Heart left ventricle (tissue), 16 donors: ENCODE measurements at regions not wholly inside any gene's neighbourhood (a gene's known extent, or its start where the extent isn't known, plus 50 kb on each side); places are given as distances from the start of the nearest gene placed in this dataset.

Source experiments
- ATAC-seq, 4 donors: fragments of 200-7000 bp; cut with Tn5 transposase; one replicate each; pipeline ENCODE4 v1.9.1; 2020 to 2022; ENCODE audit warnings: moderate library complexity in 4 of 4, mild to moderate bottlenecking in 3 of 4, moderate number of reproducible peaks in 1 of 4
- DNase-seq, 5 donors: peaks; one replicate each; pipeline ENCODE4 v3.0.0-alpha.2; 2020
- H3K27ac ChIP-seq, 12 donors: fragments of 200-600 bp; sonication (generic) in 4 of 12; one replicate each; pipeline versions ENCODE4 v1.5.0 to v1.8.0; 2016 to 2022; ENCODE audit warnings: mild to moderate bottlenecking in 2 of 12
- H3K27me3 ChIP-seq, 9 donors: fragments of 200-600 bp; sonication (generic) in 2 of 9; one replicate each; pipeline versions ENCODE4 v1.5.1 to v1.8.0; 2016 to 2022; ENCODE audit warnings: mild to moderate bottlenecking in 3 of 9
- H3K36me3 ChIP-seq, 9 donors: fragments of 200-600 bp; sonication (generic) in 2 of 9; one replicate each; pipeline versions ENCODE4 v1.5.0 to v1.8.0; 2018 to 2022; ENCODE audit warnings: mild to moderate bottlenecking in 2 of 9
- H3K4me1 ChIP-seq, 12 donors: fragments of 200-600 bp; sonication (generic) in 4 of 12; one replicate each; pipeline versions ENCODE4 v1.5.0 to v1.8.0; 2016 to 2022; ENCODE audit warnings: mild to moderate bottlenecking in 3 of 12
- H3K4me3 ChIP-seq, 12 donors: fragments of 200-600 bp; sonication (generic) in 4 of 12; one replicate each; pipeline versions ENCODE4 v1.5.0 to v1.8.0; 2017 to 2022; ENCODE audit warnings: mild to moderate bottlenecking in 9 of 12, moderate library complexity in 4 of 12
- H3K9me3 ChIP-seq, 12 donors: fragments of 200-600 bp; sonication (generic) in 4 of 12; one replicate each; pipeline versions ENCODE4 v1.5.0 to v1.8.0; 2016 to 2022; ENCODE audit warnings: mild to moderate bottlenecking in 1 of 12
- POLR2A ChIP-seq, 2 donors: fragments of 450-650 bp; IDR thresholded peaks; one replicate each; pipeline ENCODE4 v1.6.1; 2017; ENCODE audit warnings: antibody characterized with exemption in 2 of 2, mild to moderate bottlenecking in 2 of 2, moderate library complexity in 2 of 2
- WGBS, 4 donors: extraction: QIAGEN DNeasy Blood & Tissue Kit in 2 of 4; methylation state at CpG; one replicate each; pipeline versions ENCODE4 v1.1.5 to v1.1.7; 2013 to 2018; 5-methylcytosine and 5-hydroxymethylcytosine counted together
- intact Hi-C, 10 donors: fragments of 100-400 bp; cut with DNase I; formaldehyde crosslinking; loops; one replicate each; pipeline versions ENCODE4 v1.11.1 to v1.14.2; 2022
- TF ChIP-seq, protein P1 (sequence below), 12 donors: fragments of 200-600 bp; sonication (generic) in 4 of 12; IDR thresholded peaks; one replicate each; pipeline versions ENCODE4 v1.5.0 to v1.8.0; 2018 to 2022; ENCODE audit warnings: antibody characterized with exemption in 12 of 12, mild to moderate bottlenecking in 5 of 12
- donor health status: ischemic (EF 13 %, LVEDD 7.1; RV severe dilation, severe dysfunction).
- donor health status: healthy with polysubstance abuse.
- donor health status: DM: no; HTN: yes; CAD: no.
- donor health status: DM: no; HTN: no; CAD: no.
- donor health status: ischemic (EF 25% LVEDD 6.9; RV normal size, moderate dysfunction).
- donor health status: ischemic (EF 25% LVEDD 5.7; RV mildly dilated, moderate dysfunction).
- donor health status: healthy.
- donor health status: DM: yes; HTN: yes; CAD: no.
- donor health status: ischemic (EF 35%, LVEDD 5.7; RV mildly dilated, moderate dysfunction).
- donor health status: nonischemic (EF 11% LVEDD 7.7; RV severe dilation, severe dysfunction).
- donor health status: DM: yes; HTN: yes; CAD: no.
- donor health status: PGD.
- donor health status: ischemic (EF 29% LVEDD 5.4; RV normal size, mild dysfunction).
- donor health status: nonischemic (EF 23%, LVEDD 6.1; RV moderate dilation, normal function).

DNA sequence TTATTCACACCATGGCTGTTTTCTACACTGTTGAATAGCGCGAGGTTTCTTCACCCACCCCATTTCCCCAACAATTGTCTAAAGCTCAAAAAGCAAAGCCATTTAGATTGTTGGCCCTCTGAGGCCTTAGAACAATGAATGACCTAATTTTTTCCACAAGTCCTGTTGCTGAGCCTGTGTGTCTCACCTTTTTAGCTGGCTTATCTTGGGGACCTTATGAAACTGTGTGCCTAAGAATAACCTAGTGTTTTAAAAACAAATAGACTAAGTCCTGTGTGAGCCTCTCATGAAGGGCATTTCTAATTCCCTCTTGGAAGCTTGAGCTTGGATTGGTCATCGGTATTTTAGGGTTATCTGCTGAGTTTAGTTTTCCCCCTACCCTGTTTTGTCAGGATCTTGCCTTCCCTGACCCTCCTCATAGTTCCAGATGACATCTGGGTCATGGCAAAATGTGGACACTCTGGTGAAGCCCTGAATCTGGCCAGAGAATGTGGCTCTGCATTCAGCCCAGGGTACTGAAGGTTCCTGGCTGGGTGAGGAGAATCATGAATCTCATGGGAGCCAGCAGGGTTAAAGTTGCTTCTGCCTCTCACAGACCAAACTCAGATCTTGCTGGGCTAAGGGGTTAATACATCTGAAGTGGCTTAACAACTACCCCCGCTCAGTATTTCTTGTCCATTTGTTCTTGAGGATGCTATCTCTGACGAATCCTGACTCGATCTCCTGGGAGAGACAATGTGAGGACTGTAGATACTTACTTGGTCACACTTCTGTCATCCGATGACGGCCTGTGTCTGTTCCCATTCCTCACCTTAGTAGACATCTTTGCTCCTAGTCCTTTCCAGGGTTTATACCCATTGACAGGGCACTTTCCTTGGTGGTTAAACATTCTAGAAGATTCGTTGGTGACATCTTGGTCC lies 104.2 kb upstream of the MAP4K3 start:
- intact Hi-C loops, result no loop called here
- peak; percentile 91 to 96 (median 94) for ATAC-seq
- 66 to 74% (median 68%) methylated on average over 9 of the region's 9 CpGs for WGBS, 4 donors
- TF ChIP-seq, protein P1, sequence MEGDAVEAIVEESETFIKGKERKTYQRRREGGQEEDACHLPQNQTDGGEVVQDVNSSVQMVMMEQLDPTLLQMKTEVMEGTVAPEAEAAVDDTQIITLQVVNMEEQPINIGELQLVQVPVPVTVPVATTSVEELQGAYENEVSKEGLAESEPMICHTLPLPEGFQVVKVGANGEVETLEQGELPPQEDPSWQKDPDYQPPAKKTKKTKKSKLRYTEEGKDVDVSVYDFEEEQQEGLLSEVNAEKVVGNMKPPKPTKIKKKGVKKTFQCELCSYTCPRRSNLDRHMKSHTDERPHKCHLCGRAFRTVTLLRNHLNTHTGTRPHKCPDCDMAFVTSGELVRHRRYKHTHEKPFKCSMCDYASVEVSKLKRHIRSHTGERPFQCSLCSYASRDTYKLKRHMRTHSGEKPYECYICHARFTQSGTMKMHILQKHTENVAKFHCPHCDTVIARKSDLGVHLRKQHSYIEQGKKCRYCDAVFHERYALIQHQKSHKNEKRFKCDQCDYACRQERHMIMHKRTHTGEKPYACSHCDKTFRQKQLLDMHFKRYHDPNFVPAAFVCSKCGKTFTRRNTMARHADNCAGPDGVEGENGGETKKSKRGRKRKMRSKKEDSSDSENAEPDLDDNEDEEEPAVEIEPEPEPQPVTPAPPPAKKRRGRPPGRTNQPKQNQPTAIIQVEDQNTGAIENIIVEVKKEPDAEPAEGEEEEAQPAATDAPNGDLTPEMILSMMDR (IDR thresholded peaks at IDR 0.05), result no peak
- no peak for TF ChIP-seq POLR2A (IDR thresholded peaks at IDR 0.05)
- no peaks in the 10 kb centered on the region for H3K27me3 ChIP-seq
- peak in 1 of 5 donors; percentile 19 for DNase-seq
- H3K4me1 ChIP-seq, result peaks cover 0 to 33% (median 17%) of the 10 kb centered on the region in 12 donors
- H3K4me3 ChIP-seq, result no peak overlapping the region
- H3K36me3 ChIP-seq, result no peaks in the 10 kb centered on the region
- no peaks in the 10 kb centered on the region for H3K9me3 ChIP-seq
- peak overlapping the region; percentile 62 to 88 (median 81) for H3K27ac ChIP-seq

DNA sequence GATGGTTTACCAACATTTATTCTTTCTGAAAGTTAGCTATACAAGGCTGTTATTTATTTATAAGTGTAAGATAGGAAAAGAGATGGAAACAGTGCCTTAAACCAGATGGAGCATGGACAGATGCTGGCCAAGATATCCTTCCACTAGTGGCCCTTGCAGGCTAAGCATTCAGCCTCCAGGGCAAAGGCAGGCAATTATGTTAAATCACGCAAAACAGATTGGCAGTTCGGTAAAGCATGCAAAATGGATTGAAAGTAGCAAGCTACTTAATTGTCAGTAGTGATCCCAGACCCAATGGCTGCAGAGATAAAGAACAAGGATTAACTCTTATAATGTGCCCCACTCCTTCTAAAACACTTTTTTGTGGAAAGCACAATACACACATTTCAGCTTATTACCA lies 105.4 kb upstream of the MAP4K3 start:
- intact Hi-C loops, result no loop called here
- WGBS, 4 donors, result 94 to 98% (median 96%) methylated on average over 2 of the region's 2 CpGs
- Histone ChIP-seq H3K27ac (no peak overlapping the region), H3K4me3 (no peak overlapping the region), H3K27me3 (no peaks in the 10 kb centered on the region), H3K9me3 (peaks cover 0 to under 1% (median 0%) of the 10 kb centered on the region in 12 donors), H3K4me1 (peaks cover 0 to 33% (median 17%) of the 10 kb centered on the region in 12 donors), H3K36me3 (no peaks in the 10 kb centered on the region)
- ATAC-seq, result no peak
- DNase-seq, result no peak
- no peak for TF ChIP-seq POLR2A (IDR thresholded peaks at IDR 0.05)
- TF ChIP-seq, protein P1 (IDR thresholded peaks at IDR 0.05), result no peak

DNA sequence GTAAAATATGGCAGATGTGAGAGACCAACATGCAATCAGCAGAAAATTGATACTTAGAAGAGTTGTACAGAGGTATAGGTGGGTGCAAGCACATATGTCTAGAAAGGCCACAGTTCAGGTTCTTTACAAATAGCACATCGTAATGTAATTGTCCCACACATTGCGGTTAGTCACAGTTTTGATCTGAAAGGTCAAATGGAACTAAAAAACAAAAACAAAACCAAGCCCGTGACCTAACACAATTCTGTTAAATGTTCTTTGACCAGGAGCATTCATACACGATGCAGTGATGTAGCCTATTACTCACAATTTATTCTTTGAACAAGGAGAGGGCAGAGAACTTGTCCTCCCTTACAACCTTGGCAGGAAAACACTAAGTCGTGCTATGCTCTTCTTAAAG lies 108.9 kb upstream of the MAP4K3 start:
- WGBS, 4 donors, result 74 to 81% (median 77%) methylated on average over 5 of the region's 5 CpGs

DNA sequence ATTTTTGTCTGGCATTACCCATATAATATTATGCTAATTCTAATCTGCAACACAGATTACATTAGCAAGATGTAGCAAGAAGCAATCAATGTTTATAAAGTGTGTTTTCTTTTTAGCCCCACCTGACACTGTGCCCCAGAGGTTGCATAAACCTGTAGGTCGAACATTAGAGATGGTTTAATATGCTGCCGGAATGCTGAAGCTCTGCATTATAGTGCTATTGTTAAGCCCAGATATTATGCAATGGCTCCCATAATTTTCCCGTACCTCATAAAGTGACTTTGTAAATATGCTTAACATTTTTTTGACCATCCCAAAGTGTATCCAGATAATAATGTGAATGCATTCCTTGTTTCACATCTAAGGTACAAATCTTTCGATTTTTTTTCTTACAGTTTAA lies 109.3 kb upstream of the MAP4K3 start:
- no peak for ATAC-seq
- Histone ChIP-seq H3K4me3 (no peak overlapping the region), H3K27ac (no peak overlapping the region), H3K4me1 (peaks cover 0 to 27% (median 10%) of the 10 kb centered on the region in 12 donors), H3K27me3 (no peaks in the 10 kb centered on the region), H3K9me3 (peaks cover 0 to 10% (median 0%) of the 10 kb centered on the region in 12 donors), H3K36me3 (no peaks in the 10 kb centered on the region)
- TF ChIP-seq, protein P1 (IDR thresholded peaks at IDR 0.05), result no peak
- no peak for DNase-seq
- WGBS, 4 donors, result 93 to 97% (median 96%) methylated on average over 4 of the region's 4 CpGs
- intact Hi-C loops, result no loop called here

More for the DNA sequence above, 108.9 kb upstream of the MAP4K3 start:
- H3K36me3 ChIP-seq, result no peaks in the 10 kb centered on the region
- DNase-seq (no peak), ATAC-seq (no peak)
- intact Hi-C loops, result no loop called here
- TF ChIP-seq POLR2A (IDR thresholded peaks at IDR 0.05), result no peak
- TF ChIP-seq, protein P1 (IDR thresholded peaks at IDR 0.05), result no peak
- no peak overlapping the region for H3K27ac ChIP-seq
- peaks cover 0 to 26% (median 11%) of the 10 kb centered on the region in 12 donors for H3K4me1 ChIP-seq
- H3K9me3 ChIP-seq, result peaks cover 0 to 10% (median 0%) of the 10 kb centered on the region in 12 donors
- H3K27me3 ChIP-seq, result no peaks in the 10 kb centered on the region
- H3K4me3 ChIP-seq, result no peak overlapping the region
